ENCODE measurements at regions not wholly inside any gene's neighbourhood (a gene's known extent, or its start where the extent isn't known, plus 50 kb on each side); places are given as distances from the start of the nearest gene placed in this dataset.

DNA sequence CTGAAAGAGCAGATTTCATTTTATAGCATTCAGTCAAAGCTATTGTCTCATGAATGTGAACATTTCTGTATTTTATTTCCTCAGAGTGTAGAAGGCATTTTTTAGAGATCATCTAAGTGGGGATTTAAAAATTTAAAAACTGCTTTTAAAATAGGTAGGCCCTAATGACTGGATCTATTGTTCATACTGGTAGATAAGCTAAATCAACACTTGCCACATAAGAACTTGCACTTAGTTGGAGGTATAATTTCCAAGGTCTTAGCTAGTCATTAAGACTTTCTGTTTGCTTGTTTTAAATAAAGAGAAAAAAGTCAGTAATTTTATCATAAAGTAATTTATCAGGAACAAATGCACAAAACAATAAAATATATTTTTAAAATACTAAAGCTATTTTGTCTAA, 75.2 kb upstream of the LMO3 start:
- no peak for DNase-seq (ENCODE audit: low spot score)

DNA sequence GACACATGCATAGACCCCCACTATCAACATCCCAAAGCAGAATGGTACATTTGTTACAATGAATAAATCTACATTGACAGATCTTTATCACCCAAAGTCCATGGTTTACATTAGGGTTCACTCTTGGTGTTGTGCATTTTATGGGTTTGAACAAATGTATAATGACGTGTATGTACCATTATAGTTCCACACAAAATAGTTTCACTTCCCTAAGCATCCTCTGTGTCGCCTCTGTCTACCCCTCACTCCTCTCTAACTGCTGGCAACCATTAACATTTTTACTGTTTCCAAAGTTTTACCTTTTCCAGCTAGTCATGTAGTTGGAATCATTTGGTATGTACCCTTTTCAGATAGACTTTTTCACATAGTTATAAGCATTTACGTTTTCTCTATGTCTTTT, 69.5 kb upstream of the LMO3 start:
- DNase-seq (ENCODE audit: low spot score): no peak

GRCh38 chr12:16674885-16675284, 68.9 kb upstream of the LMO3 start:
- DNase-seq (ENCODE audit: low spot score): no peak

GRCh38 chr12:16670456-16671050, 64.6 kb upstream of the LMO3 start:
- DNase-seq (ENCODE audit: low spot score): no peak

DNA sequence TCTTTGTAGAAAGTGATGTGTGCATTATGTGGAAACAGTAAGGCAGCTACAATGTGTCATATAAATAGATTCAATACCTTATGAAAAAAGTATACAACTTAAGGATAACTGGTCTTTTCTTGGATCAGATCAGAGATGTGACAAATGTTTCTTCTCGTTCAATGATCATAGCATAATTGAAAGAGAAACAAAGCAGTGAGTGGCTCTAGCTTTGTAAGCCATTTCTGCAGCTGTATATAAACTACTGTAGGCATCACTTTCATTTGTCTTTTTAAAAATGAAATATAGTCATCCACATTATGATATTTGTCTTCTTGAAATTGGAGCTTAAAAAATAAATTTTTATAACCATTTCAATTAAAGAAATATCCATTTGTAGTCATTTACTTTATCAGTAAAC, 63.8 kb upstream of the LMO3 start:
- DNase-seq (ENCODE audit: low spot score): no peak

- DNase-seq (ENCODE audit: low spot score): no peak
Observed at GRCh38 chr12:16668198-16668597, 62.2 kb upstream of the LMO3 start.

DNA sequence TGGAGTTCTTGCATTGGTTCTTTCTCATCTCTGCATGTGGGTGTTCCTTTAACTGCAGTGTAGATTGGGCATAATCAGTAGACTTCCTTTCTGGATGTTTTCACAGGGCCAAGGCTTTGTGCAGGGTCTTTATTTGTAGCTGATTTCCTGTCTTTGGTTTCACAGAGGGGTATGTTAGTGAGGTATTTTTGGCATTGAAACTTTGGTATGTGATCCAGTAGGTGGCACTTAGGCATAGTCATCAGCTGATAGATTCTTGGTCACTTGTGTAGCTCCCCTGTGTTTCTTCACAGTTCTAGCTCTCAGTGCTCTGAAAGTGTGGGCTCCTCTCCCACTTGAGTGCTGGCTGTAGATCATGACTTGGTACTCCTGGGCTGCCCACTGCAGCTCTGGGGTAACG, 52.7 kb upstream of the LMO3 start:
- DNase-seq (ENCODE audit: low spot score): no peak

All from HuH-7.5 (cell line).